Transverse colon (tissue), 4 donors: ENCODE measurements at regions not wholly inside any gene's neighbourhood (a gene's known extent, or its start where the extent isn't known, plus 50 kb on each side); places are given as distances from the start of the nearest gene placed in this dataset.

ENCODE experiments used
- DNase-seq: peaks from one replicate; pipeline ENCODE4 v3.0.0-alpha.2; 2019
- H3K27ac ChIP-seq, 4 donors: fragments of 200-600 bp; sonication (generic); 2 replicates each; pipeline ENCODE4 v1.5.1; 2016 to 2018; ENCODE audit warnings: inconsistent platforms in 4 of 4
- H3K27me3 ChIP-seq: fragments of 200-600 bp; sonication (generic); 2 replicates; pipeline ENCODE4 v1.5.1; 2017; ENCODE audit warnings: inconsistent platforms
- H3K36me3 ChIP-seq, 4 donors: fragments of 200-600 bp; sonication (generic); 2 replicates each; pipeline ENCODE4 v1.5.1; 2017 to 2019; ENCODE audit warnings: inconsistent platforms in 4 of 4
- H3K4me1 ChIP-seq, 4 donors: fragments of 200-600 bp; sonication (generic); 2 replicates each; pipeline ENCODE4 v1.5.1; 2017 to 2020; ENCODE audit warnings: inconsistent platforms in 4 of 4
- H3K4me3 ChIP-seq, 4 donors: fragments of 200-600 bp; sonication (generic); 1 replicate in 1 of 4; 2 replicates in 3 of 4; pipeline versions ENCODE4 v1.5.1 to v1.6.1; 2017 to 2019; ENCODE audit warnings: inconsistent platforms in 4 of 4
- H3K9me3 ChIP-seq, 2 donors: fragments of 200-600 bp; sonication (generic); 2 replicates each; pipeline ENCODE4 v1.5.1; 2017 to 2019; ENCODE audit warnings: inconsistent platforms in 2 of 2
- EP300 ChIP-seq: sonication (generic); formaldehyde crosslinking; IDR thresholded peaks from one replicate; pipeline ENCODE4 v1.6.1; 2017; ENCODE audit warnings: antibody characterized with exemption, low read depth
- POLR2A ChIP-seq: fragments of 450-650 bp; IDR thresholded peaks from one replicate; pipeline ENCODE4 v1.6.1; 2016; ENCODE audit warnings: antibody characterized with exemption, mild to moderate bottlenecking, moderate library complexity
- POLR2AphosphoS5 ChIP-seq, 3 donors: sonication (generic); formaldehyde crosslinking; IDR thresholded peaks; one replicate each; pipeline ENCODE4 v1.6.1; 2016; ENCODE audit warnings: antibody characterized with exemption in 3 of 3
- WGBS, 2 donors: methylation state at CpG; one replicate each; pipeline ENCODE4 v1.1.5; 2018; ENCODE audit warnings: low coverage in 1 of 2; 5-methylcytosine and 5-hydroxymethylcytosine counted together
- in situ Hi-C, 4 donors: fragments of 200-750 bp; cut with MboI; loops; one replicate each; pipeline versions ENCODE4 v1.15.0 to v1.15.1; 2017; ENCODE audit warnings: low sequenced_read_pairs in 3 of 4, low pct_ligation_motif_present in 1 of 4, low pct_unique_long_range_greater_than_20kb in 1 of 4
- intact Hi-C: fragments of 100-400 bp; cut with DNase I; formaldehyde crosslinking; loops from one replicate; pipeline ENCODE4 v1.15.1; 2023; ENCODE audit warnings: low total_unique reads
- TF ChIP-seq, protein P1 (sequence below), 5 experiments: fragments of 200-600 bp in 3 of 5; fragments of 450-650 bp in 2 of 5; sonication (generic) in 3 of 5; IDR thresholded peaks; 1 replicate in 2 of 5; 2 replicates in 3 of 5; pipeline ENCODE4 v1.5.1; 2016 to 2017; ENCODE audit warnings: antibody characterized with exemption in 5 of 5, inconsistent platforms in 3 of 5, mild to moderate bottlenecking in 2 of 5, moderate library complexity in 1 of 5

DNA sequence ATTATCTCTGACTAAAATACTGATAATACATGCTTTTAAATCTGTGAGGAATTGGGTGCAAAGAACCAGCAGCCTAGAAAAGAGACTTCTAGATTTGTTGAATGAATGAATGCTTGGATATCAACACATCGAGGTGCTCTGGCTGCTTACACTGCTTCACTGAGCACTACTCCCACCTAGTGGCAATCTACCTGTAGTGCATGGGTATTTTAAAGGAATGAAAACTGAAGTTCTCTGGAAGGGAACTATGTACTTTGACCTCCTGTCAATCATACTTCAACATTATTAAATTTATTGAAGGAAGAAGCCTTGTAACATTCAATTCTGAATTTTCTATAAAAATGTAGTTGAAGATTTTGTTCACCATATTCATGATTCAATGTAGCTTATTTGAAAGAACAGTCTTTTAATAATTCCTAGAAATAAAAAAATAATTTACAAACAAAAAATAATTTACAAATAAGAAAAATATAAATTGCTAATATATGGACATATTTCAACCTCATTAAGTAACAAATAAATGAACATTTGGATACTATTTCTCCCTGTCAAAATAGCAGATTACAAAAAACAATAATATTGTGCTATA lies 111.2 kb upstream of the MMS22L start:
- intact Hi-C loops (no loop called here), in situ Hi-C loops (loop anchor here (5.0 to 25.0 kb wide), 5 partner anchors 199 to 332 kb away; no protein-coding TSS in a partner anchor)
- no peaks in the 10 kb centered on the region for H3K4me1 ChIP-seq
- TF ChIP-seq POLR2A, result no peak
- TF ChIP-seq, protein P1, sequence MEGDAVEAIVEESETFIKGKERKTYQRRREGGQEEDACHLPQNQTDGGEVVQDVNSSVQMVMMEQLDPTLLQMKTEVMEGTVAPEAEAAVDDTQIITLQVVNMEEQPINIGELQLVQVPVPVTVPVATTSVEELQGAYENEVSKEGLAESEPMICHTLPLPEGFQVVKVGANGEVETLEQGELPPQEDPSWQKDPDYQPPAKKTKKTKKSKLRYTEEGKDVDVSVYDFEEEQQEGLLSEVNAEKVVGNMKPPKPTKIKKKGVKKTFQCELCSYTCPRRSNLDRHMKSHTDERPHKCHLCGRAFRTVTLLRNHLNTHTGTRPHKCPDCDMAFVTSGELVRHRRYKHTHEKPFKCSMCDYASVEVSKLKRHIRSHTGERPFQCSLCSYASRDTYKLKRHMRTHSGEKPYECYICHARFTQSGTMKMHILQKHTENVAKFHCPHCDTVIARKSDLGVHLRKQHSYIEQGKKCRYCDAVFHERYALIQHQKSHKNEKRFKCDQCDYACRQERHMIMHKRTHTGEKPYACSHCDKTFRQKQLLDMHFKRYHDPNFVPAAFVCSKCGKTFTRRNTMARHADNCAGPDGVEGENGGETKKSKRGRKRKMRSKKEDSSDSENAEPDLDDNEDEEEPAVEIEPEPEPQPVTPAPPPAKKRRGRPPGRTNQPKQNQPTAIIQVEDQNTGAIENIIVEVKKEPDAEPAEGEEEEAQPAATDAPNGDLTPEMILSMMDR (IDR thresholded peaks at IDR 0.05), result peak; percentile 81 to 89 (median 86)
- no peak overlapping the region for H3K27ac ChIP-seq
- no peaks in the 10 kb centered on the region for H3K27me3 ChIP-seq
- H3K9me3 ChIP-seq, result no peaks in the 10 kb centered on the region
- peak; percentile 28 for DNase-seq
- no peak overlapping the region for H3K4me3 ChIP-seq
- no peaks in the 10 kb centered on the region for H3K36me3 ChIP-seq
- 0% methylated on average over 1 of the region's 1 CpG; no CpG with 5 or more reads in 1 of the 2 donors for WGBS, 2 donors

DNA sequence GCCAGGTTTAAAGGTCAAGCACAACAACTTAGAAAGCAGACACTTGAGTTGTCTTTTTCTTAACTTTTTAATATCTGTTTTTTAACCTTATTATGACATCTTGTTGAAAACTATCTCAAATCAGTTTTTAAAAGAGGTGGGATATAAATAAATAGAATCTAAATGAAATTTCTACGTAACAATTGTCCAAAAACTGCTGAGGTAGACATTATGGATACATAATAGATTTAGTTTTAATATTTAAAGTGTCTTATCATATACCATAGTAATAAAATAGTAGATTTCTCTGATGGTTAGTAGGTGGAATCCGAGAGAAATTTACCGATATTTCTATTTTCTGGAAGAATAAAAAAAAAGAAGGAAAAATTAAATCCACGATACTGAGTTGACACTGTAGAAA lies 113.9 kb upstream of the MMS22L start:
- intact Hi-C loops, result no loop called here
- TF ChIP-seq POLR2A (no peak), POLR2AphosphoS5 (IDR thresholded peaks at IDR 0.05) (no peak), EP300 (no peak)
- TF ChIP-seq, protein P1 (IDR thresholded peaks at IDR 0.05), result no peak
- in situ Hi-C loops, result loop anchor here (10.0 to 25.0 kb wide), 4 partner anchors 202 to 335 kb away; no protein-coding TSS in a partner anchor

DNA sequence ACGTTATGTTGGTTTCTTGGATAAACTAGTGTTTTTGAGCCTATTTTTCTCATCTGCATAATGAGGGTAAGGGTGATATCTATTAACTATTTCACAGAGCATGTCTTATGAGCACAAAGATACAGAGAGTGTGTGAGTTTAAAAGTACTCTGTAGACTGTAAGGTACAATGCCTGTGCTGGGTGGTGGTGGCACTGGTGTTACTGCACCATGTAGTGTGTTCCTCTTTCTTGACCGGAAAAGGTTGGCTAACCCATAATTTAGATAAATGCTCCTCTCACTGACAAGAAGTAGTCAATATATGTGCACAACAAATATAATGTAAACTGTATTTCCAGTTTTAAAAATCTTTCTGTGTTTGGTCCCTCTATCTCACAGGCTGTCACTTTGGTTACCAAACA lies 116.2 kb upstream of the MMS22L start:
- DNase-seq, result no peak
- peaks cover 0 to 4% of the 10 kb centered on the region in 2 donors for H3K9me3 ChIP-seq
- no peak overlapping the region for H3K4me3 ChIP-seq
- in situ Hi-C loops, result loop anchor here (10.0 to 25.0 kb wide), 4 partner anchors 204 to 337 kb away; no protein-coding TSS in a partner anchor
- H3K4me1 ChIP-seq, result no peaks in the 10 kb centered on the region
- H3K36me3 ChIP-seq, result no peaks in the 10 kb centered on the region
- H3K27me3 ChIP-seq, result no peaks in the 10 kb centered on the region
- intact Hi-C loops, result no loop called here
- TF ChIP-seq POLR2AphosphoS5 (IDR thresholded peaks at IDR 0.05), result no peak
- no peak for TF ChIP-seq POLR2A
- no peak for TF ChIP-seq EP300
- 86 to 90% methylated on average over 2 of the region's 2 CpGs for WGBS, 2 donors
- H3K27ac ChIP-seq, result no peak overlapping the region

More for the DNA sequence above, 113.9 kb upstream of the MMS22L start:
- Histone ChIP-seq H3K27ac (no peak overlapping the region), H3K4me3 (no peak overlapping the region), H3K36me3 (no peaks in the 10 kb centered on the region), H3K27me3 (no peaks in the 10 kb centered on the region), H3K4me1 (no peaks in the 10 kb centered on the region), H3K9me3 (no peaks in the 10 kb centered on the region)
- WGBS, 2 donors, result 92% methylated on average over 4 of the region's 4 CpGs
- DNase-seq, result no peak

DNA sequence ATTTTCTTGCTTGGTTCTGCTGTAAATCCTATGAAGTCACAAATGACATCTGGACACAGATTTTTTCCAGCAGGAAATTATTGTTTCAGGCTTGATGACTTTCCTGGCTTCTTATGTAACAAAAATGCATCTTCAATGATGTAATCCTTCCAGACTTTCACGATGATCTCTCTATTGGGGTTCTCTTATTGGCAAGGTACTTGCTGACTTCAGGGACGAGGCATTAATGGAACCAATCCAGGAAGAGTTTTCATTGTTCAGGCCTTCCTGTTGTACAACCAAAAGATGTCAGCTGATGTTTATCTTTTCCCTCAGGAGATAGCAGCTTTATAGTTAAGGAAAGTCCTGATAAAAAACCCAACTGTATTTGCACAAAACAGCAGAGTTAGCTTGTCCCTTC lies 118.5 kb upstream of the MMS22L start:
- no peak for DNase-seq
- in situ Hi-C loops, result no loop called here
- 8 to 10% methylated on average over 2 of the region's 2 CpGs for WGBS, 2 donors
- Histone ChIP-seq H3K27me3 (no peaks in the 10 kb centered on the region), H3K36me3 (no peaks in the 10 kb centered on the region), H3K27ac (no peak overlapping the region), H3K4me3 (no peak overlapping the region), H3K4me1 (no peaks in the 10 kb centered on the region), H3K9me3 (peaks cover 0 to 4% of the 10 kb centered on the region in 2 donors)
- intact Hi-C loops, result no loop called here
- no peak for TF ChIP-seq POLR2A
- TF ChIP-seq, protein P1 (IDR thresholded peaks at IDR 0.05), result no peak
- no peak for TF ChIP-seq EP300
